ENCODE measurements at regions not wholly inside any gene's neighbourhood (a gene's known extent, or its start where the extent isn't known, plus 50 kb on each side); places are given as distances from the start of the nearest gene placed in this dataset.
"Not testable (repeated sequence)": the region's sequence is repeated elsewhere in the genome, so short reads cannot be mapped to it uniquely, and the experiment has no call there.

- not testable (repeated sequence) for DNase-seq; H3K4me3 ChIP-seq (ENCODE audit: low read depth, low read length); H3K9me3 ChIP-seq; H3K27me3 ChIP-seq; H3K36me3 ChIP-seq; H3K4me1 ChIP-seq
Measured at GRCh38 chr17:20701366-20701765, 121.8 kb downstream of the CDRT15L2 start.

- no peaks in the 10 kb centered on the region for H3K9me3 ChIP-seq
- TF ChIP-seq CTCF (IDR thresholded peaks at IDR 0.05; ENCODE audit: low read depth, low read length), result no peak
- H3K27me3 ChIP-seq, result no peaks in the 10 kb centered on the region
- no peak for DNase-seq
- H3K4me1 ChIP-seq, result no peaks in the 10 kb centered on the region
- no peak overlapping the region for H3K4me3 ChIP-seq (ENCODE audit: low read depth, low read length)
- no peaks in the 10 kb centered on the region for H3K36me3 ChIP-seq
Measured at GRCh38 chr17:20702692-20703091, 123.2 kb downstream of the CDRT15L2 start.

GRCh38 chr17:20703781-20704180 is 124.3 kb downstream of the CDRT15L2 start:
- DNase-seq, result no peak
- Histone ChIP-seq H3K36me3 (no peaks in the 10 kb centered on the region), H3K4me1 (no peaks in the 10 kb centered on the region), H3K9me3 (no peaks in the 10 kb centered on the region), H3K27me3 (no peaks in the 10 kb centered on the region), H3K4me3 (ENCODE audit: low read depth, low read length) (no peak overlapping the region)
- no peak for TF ChIP-seq CTCF (IDR thresholded peaks at IDR 0.05; ENCODE audit: low read depth, low read length)

- not testable (repeated sequence) for H3K4me1 ChIP-seq; H3K36me3 ChIP-seq; H3K9me3 ChIP-seq; H3K4me3 ChIP-seq (ENCODE audit: low read depth, low read length); H3K27me3 ChIP-seq; DNase-seq
Measured at GRCh38 chr17:20705186-20705585, 125.7 kb downstream of the CDRT15L2 start.

- no peaks in the 10 kb centered on the region for H3K9me3 ChIP-seq
- TF ChIP-seq CTCF (IDR thresholded peaks at IDR 0.05; ENCODE audit: low read depth, low read length), result no peak
- no peak overlapping the region for H3K4me3 ChIP-seq (ENCODE audit: low read depth, low read length)
- no peak for DNase-seq
- H3K27me3 ChIP-seq, result no peaks in the 10 kb centered on the region
- H3K4me1 ChIP-seq, result no peaks in the 10 kb centered on the region
- no peaks in the 10 kb centered on the region for H3K36me3 ChIP-seq
Measured at GRCh38 chr17:20706751-20707373, 127.3 kb downstream of the CDRT15L2 start.

- not testable (repeated sequence) for H3K4me3 ChIP-seq (ENCODE audit: low read depth, low read length); H3K9me3 ChIP-seq; H3K4me1 ChIP-seq; H3K27me3 ChIP-seq; H3K36me3 ChIP-seq; DNase-seq
Measured at GRCh38 chr17:20708821-20709220, 129.3 kb downstream of the CDRT15L2 start.

GRCh38 chr17:20716481-20716880 is 137.0 kb downstream of the CDRT15L2 start:
- H3K27me3 ChIP-seq; H3K4me1 ChIP-seq; H3K4me3 ChIP-seq (ENCODE audit: low read depth, low read length); DNase-seq; H3K36me3 ChIP-seq; H3K9me3 ChIP-seq: not testable (repeated sequence)

- Histone ChIP-seq H3K9me3 (no peaks in the 10 kb centered on the region), H3K4me1 (no peaks in the 10 kb centered on the region), H3K36me3 (no peaks in the 10 kb centered on the region), H3K27me3 (no peaks in the 10 kb centered on the region), H3K4me3 (ENCODE audit: low read depth, low read length) (no peak overlapping the region)
- no peak for DNase-seq
- TF ChIP-seq CTCF (IDR thresholded peaks at IDR 0.05; ENCODE audit: low read depth, low read length), result no peak
Measured at GRCh38 chr17:20721171-20721570, 141.6 kb downstream of the CDRT15L2 start.

- H3K9me3 ChIP-seq; H3K4me3 ChIP-seq (ENCODE audit: low read depth, low read length); H3K4me1 ChIP-seq; H3K36me3 ChIP-seq; H3K27me3 ChIP-seq; DNase-seq: not testable (repeated sequence)
Measured at GRCh38 chr17:20724391-20724790, 144.9 kb downstream of the CDRT15L2 start.

- H3K4me3 ChIP-seq (ENCODE audit: low read depth, low read length); DNase-seq; H3K4me1 ChIP-seq; H3K9me3 ChIP-seq; H3K27me3 ChIP-seq; H3K36me3 ChIP-seq: not testable (repeated sequence)
Measured at GRCh38 chr17:20727201-20727600, 147.7 kb downstream of the CDRT15L2 start.

Data from BE2C (cell line).